ENCODE measurements at regions not wholly inside any gene's neighbourhood (a gene's known extent, or its start where the extent isn't known, plus 50 kb on each side); places are given as distances from the start of the nearest gene placed in this dataset.

- ATAC-seq (ENCODE audit: poor library complexity) (no peak), DNase-seq (no peak)
- H3K9me3 ChIP-seq (ENCODE audit: control insufficient read depth in 1 of 2, insufficient read depth in 1 of 2, low read length in 2 of 2): no peaks in the 10 kb centered on the region
- POLR2A ChIA-PET: no interaction called here
- no peaks in the 10 kb centered on the region for H3K4me1 ChIP-seq (ENCODE audit: insufficient read depth, low read length)
- Mint-ChIP-seq H3K9me3 (no peaks in the 10 kb centered on the region), H3K27me3 (peaks cover 8% of the 10 kb centered on the region), H3K4me3 (no peak overlapping the region), H3K36me3 (ENCODE audit: low read depth) (no peaks in the 10 kb centered on the region), H3K27ac (no peak overlapping the region), H3K4me1 (ENCODE audit: low read depth) (no peaks in the 10 kb centered on the region)
- H3K27ac ChIP-seq (ENCODE audit: low read depth in 1 of 2, low read length in 2 of 2): no peak overlapping the region
- no peaks in the 10 kb centered on the region for H3K36me3 ChIP-seq (ENCODE audit: insufficient read depth, low read length)
- no peaks in the 10 kb centered on the region for H3K27me3 ChIP-seq (ENCODE audit: control insufficient read depth in 1 of 2, insufficient read depth in 2 of 2, low read length in 2 of 2)
- H3K4me3 ChIP-seq (ENCODE audit: low read length): no peak overlapping the region
- CTCF ChIA-PET: no interaction called here
- TF ChIP-seq CTCF (IDR thresholded peaks at IDR 0.05): no peak
- intact Hi-C loops (cut with DNase I, micrococcal nuclease): no loop called here
Observed at GRCh38 chr3:152696962-152697361, 138.0 kb upstream of the P2RY1 start.

- no peak for TF ChIP-seq CTCF (IDR thresholded peaks at IDR 0.05)
Observed at GRCh38 chr3:152703245-152703890, 131.6 kb upstream of the P2RY1 start.

GRCh38 chr3:152706991-152707713 lies 127.8 kb upstream of the P2RY1 start:
- TF ChIP-seq CTCF (IDR thresholded peaks at IDR 0.05): no peak
- no peaks in the 10 kb centered on the region for H3K27me3 Mint-ChIP-seq
- POLR2A ChIA-PET: no interaction called here
- intact Hi-C loops (cut with DNase I, micrococcal nuclease): no loop called here
- Histone ChIP-seq H3K27me3 (ENCODE audit: control insufficient read depth in 1 of 2, insufficient read depth in 2 of 2, low read length in 2 of 2) (no peaks in the 10 kb centered on the region), H3K4me1 (ENCODE audit: insufficient read depth, low read length) (no peaks in the 10 kb centered on the region), H3K4me3 (ENCODE audit: low read length) (no peak overlapping the region), H3K27ac (ENCODE audit: low read depth in 1 of 2, low read length in 2 of 2) (no peak overlapping the region), H3K36me3 (ENCODE audit: insufficient read depth, low read length) (no peaks in the 10 kb centered on the region), H3K9me3 (ENCODE audit: control insufficient read depth in 1 of 2, insufficient read depth in 1 of 2, low read length in 2 of 2) (no peaks in the 10 kb centered on the region)
- no peaks in the 10 kb centered on the region for H3K36me3 Mint-ChIP-seq (ENCODE audit: low read depth)
- no peaks in the 10 kb centered on the region for H3K9me3 Mint-ChIP-seq
- no peak overlapping the region for H3K4me3 Mint-ChIP-seq
- no peak overlapping the region for H3K27ac Mint-ChIP-seq
- ATAC-seq (ENCODE audit: poor library complexity) (no peak), DNase-seq (no peak)
- no peaks in the 10 kb centered on the region for H3K4me1 Mint-ChIP-seq (ENCODE audit: low read depth)
- CTCF ChIA-PET: no interaction called here

More at GRCh38 chr3:152703245-152703890, 131.6 kb upstream of the P2RY1 start:
- Histone ChIP-seq H3K4me1 (ENCODE audit: insufficient read depth, low read length) (no peaks in the 10 kb centered on the region), H3K27ac (ENCODE audit: low read depth in 1 of 2, low read length in 2 of 2) (no peak overlapping the region), H3K36me3 (ENCODE audit: insufficient read depth, low read length) (no peaks in the 10 kb centered on the region), H3K9me3 (ENCODE audit: control insufficient read depth in 1 of 2, insufficient read depth in 1 of 2, low read length in 2 of 2) (no peaks in the 10 kb centered on the region), H3K27me3 (ENCODE audit: control insufficient read depth in 1 of 2, insufficient read depth in 2 of 2, low read length in 2 of 2) (no peaks in the 10 kb centered on the region), H3K4me3 (ENCODE audit: low read length) (no peak overlapping the region)
- H3K4me3 Mint-ChIP-seq: no peak overlapping the region
- CTCF ChIA-PET: interaction anchor here (0.7 kb wide), 1 partner anchor 185 kb away, joined by 3 read pairs; no protein-coding TSS in a partner anchor
- POLR2A ChIA-PET: no interaction called here
- intact Hi-C loops (cut with DNase I, micrococcal nuclease): no loop called here
- DNase-seq: no peak
- no peak overlapping the region for H3K27ac Mint-ChIP-seq
- ATAC-seq (ENCODE audit: poor library complexity): no peak
- H3K36me3 Mint-ChIP-seq (ENCODE audit: low read depth): no peaks in the 10 kb centered on the region
- no peaks in the 10 kb centered on the region for H3K4me1 Mint-ChIP-seq (ENCODE audit: low read depth)
- H3K9me3 Mint-ChIP-seq: no peaks in the 10 kb centered on the region
- H3K27me3 Mint-ChIP-seq: peaks cover 8% of the 10 kb centered on the region

Measured in CD4-positive, alpha-beta T cell (primary cell).